IMR-90 (cell line): ENCODE measurements at regions not wholly inside any gene's neighbourhood (a gene's known extent, or its start where the extent isn't known, plus 50 kb on each side); places are given as distances from the start of the nearest gene placed in this dataset.

Source experiments
- ATAC-seq: fragments of 200-7000 bp; cut with Tn5 transposase; 2 replicates; pipeline ENCODE4 v1.9.1; 2020; ENCODE audit warnings: low read depth, mild to moderate bottlenecking, moderate library complexity
- BruUV-seq: library from RNA; stranded (reverse); fragments of 400-500 nt; replicated peaks from 2 replicates; lab custom pipeline; 2021; lab: Mats Ljungman, UMichigan
- CTCF ChIA-PET: fragments of 300-600 bp; formaldehyde crosslinking; extraction: SDS; loops from one replicate; lab custom pipeline; 2021; ENCODE audit warnings: antibody characterized with exemption; lab: Yijun Ruan, JAX
- POLR2A ChIA-PET: fragments of 300-600 bp; sonication (Branson Sonifier 250); formaldehyde crosslinking; loops from one replicate; lab custom pipeline; 2022; ENCODE audit warnings: antibody characterized with exemption; ENCODE audit not compliant: unreplicated experiment; lab: Charles Lee
- DNase-seq: peaks from one replicate; pipeline ENCODE4 v3.0.0; 2013
- H2AFZ ChIP-seq: replicated peaks from 2 replicates; pipeline ENCODE3; 2013; ENCODE audit warnings: low read length, mild to moderate bottlenecking; ENCODE audit not compliant: poor library complexity
- H2AK5ac ChIP-seq: 2 replicates; pipeline ENCODE4 v1.6.1; 2013; ENCODE audit warnings: low read depth, low read length, inconsistent platforms
- H2AK9ac ChIP-seq: replicated peaks from 2 replicates; pipeline ENCODE3; 2013; ENCODE audit warnings: mild to moderate bottlenecking, low read depth, low read length, moderate library complexity; ENCODE audit not compliant: poor library complexity
- H2BK120ac ChIP-seq: 2 replicates; pipeline ENCODE4 v1.6.1; 2013; ENCODE audit warnings: low read depth, low read length, inconsistent platforms
- H2BK15ac ChIP-seq: 3 replicates; pipeline ENCODE4 v1.6.1; 2013; ENCODE audit warnings: low read depth, low read length, inconsistent platforms
- H2BK20ac ChIP-seq: 2 replicates; pipeline ENCODE4 v1.6.1; 2013; ENCODE audit warnings: low read depth, mild to moderate bottlenecking, inconsistent platforms, low read length, moderate library complexity
- H2BK5ac ChIP-seq: 2 replicates; pipeline ENCODE4 v1.6.1; 2013; ENCODE audit warnings: mild to moderate bottlenecking, low read depth, low read length, inconsistent platforms; ENCODE audit not compliant: poor library complexity, severe bottlenecking
- H3K14ac ChIP-seq: replicated peaks from 2 replicates; pipeline ENCODE4 v1.6.1; 2013; ENCODE audit warnings: low read depth, low read length, inconsistent platforms
- H3K18ac ChIP-seq: 2 replicates; pipeline ENCODE4 v1.6.1; 2013; ENCODE audit warnings: low read depth, low read length, control low read depth
- H3K23ac ChIP-seq: 2 replicates; pipeline ENCODE4 v1.6.1; 2013; ENCODE audit warnings: low read depth, low read length, inconsistent platforms
- H3K27ac ChIP-seq: 2 replicates; pipeline ENCODE4 v1.5.1; 2013; ENCODE audit warnings: mild to moderate bottlenecking, control low read depth, low read length; ENCODE audit not compliant: insufficient read depth
- H3K27me3 ChIP-seq: 2 replicates; pipeline ENCODE4 v1.6.1; 2013; ENCODE audit warnings: low read length; ENCODE audit not compliant: control insufficient read depth, insufficient read depth
- H3K36me3 ChIP-seq: 2 replicates; pipeline ENCODE4 v1.6.1; 2013; ENCODE audit warnings: low read length, mixed read lengths; ENCODE audit not compliant: control insufficient read depth, insufficient read depth
- H3K4ac ChIP-seq: 2 replicates; pipeline ENCODE4 v1.6.1; 2013; ENCODE audit warnings: low read depth, low read length, inconsistent platforms
- H3K4me1 ChIP-seq: 2 replicates; pipeline ENCODE4 v1.6.1; 2013; ENCODE audit warnings: low read length, mixed read lengths; ENCODE audit not compliant: control insufficient read depth, insufficient read depth
- H3K4me2 ChIP-seq: 2 replicates; pipeline ENCODE4 v1.6.1; 2013; ENCODE audit warnings: low read depth, mild to moderate bottlenecking, control low read depth, low read length, moderate library complexity
- H3K4me3 ChIP-seq: 2 replicates; pipeline ENCODE4 v1.5.1; 2013; ENCODE audit warnings: low read depth, mild to moderate bottlenecking, control low read depth, low read length, moderate library complexity; ENCODE audit not compliant: insufficient read depth
- H3K56ac ChIP-seq: 2 replicates; pipeline ENCODE4 v1.6.1; 2013; ENCODE audit warnings: low read length, inconsistent platforms; ENCODE audit not compliant: insufficient read depth; ENCODE audit errors: extremely low read depth
- H3K79me1 ChIP-seq, 2 experiments: 2 replicates each; pipeline ENCODE4 v1.6.1; 2013; ENCODE audit warnings: low read length in 2 of 2, inconsistent platforms in 1 of 2, low read depth in 1 of 2
- H3K9ac ChIP-seq: 2 replicates; pipeline ENCODE4 v1.6.1; 2013; ENCODE audit warnings: low read depth, low read length, control low read depth
- H3K9me1 ChIP-seq: 2 replicates; pipeline ENCODE4 v1.6.1; 2013; ENCODE audit warnings: low read length, inconsistent platforms; ENCODE audit not compliant: insufficient read depth
- H3K9me3 ChIP-seq: 2 replicates; pipeline ENCODE4 v1.6.1; 2013; ENCODE audit warnings: low read length; ENCODE audit not compliant: control insufficient read depth, insufficient read depth
- H4K20me1 ChIP-seq: 2 replicates; pipeline ENCODE4 v1.6.1; 2013; ENCODE audit warnings: low read length, inconsistent platforms; ENCODE audit not compliant: insufficient read depth
- H4K5ac ChIP-seq: 2 replicates; pipeline ENCODE4 v1.6.1; 2013; ENCODE audit warnings: mild to moderate bottlenecking, low read depth, low read length, control low read depth
- H4K8ac ChIP-seq, 2 experiments: 2 replicates each; pipeline ENCODE4 v1.6.1; 2013; ENCODE audit warnings: low read depth in 2 of 2, low read length in 2 of 2, control low read depth in 1 of 2, inconsistent platforms in 1 of 2
- H4K91ac ChIP-seq: 2 replicates; pipeline ENCODE4 v1.6.1; 2013; ENCODE audit warnings: low read depth, low read length, inconsistent platforms; ENCODE audit not compliant: insufficient read depth
- BHLHE40 ChIP-seq: fragments of 150-350 bp; IDR thresholded peaks from 2 replicates; pipeline ENCODE4 v1.6.1; 2016; ENCODE audit warnings: mild to moderate bottlenecking, low read depth, low read length
- CEBPB ChIP-seq: IDR thresholded peaks from 2 replicates; pipeline ENCODE4 v1.6.1; 2012; ENCODE audit warnings: low read depth, low read length, improper control_type of control experiment
- CHD1 ChIP-seq: IDR thresholded peaks from 2 replicates; pipeline ENCODE4 v1.6.1; 2012; ENCODE audit warnings: low read depth, low read length, improper control_type of control experiment
- CTCF ChIP-seq: conservative IDR thresholded peaks from 2 replicates; pipeline ENCODE4 v1.5.1; 2012; ENCODE audit warnings: mild to moderate bottlenecking, low read depth, low read length, improper control_type of control experiment
- FOS ChIP-seq: fragments of 150-350 bp; IDR thresholded peaks from 2 replicates; pipeline ENCODE4 v1.6.1; 2016; ENCODE audit warnings: low read depth, low read length
- MAFK ChIP-seq: IDR thresholded peaks from 2 replicates; pipeline ENCODE4 v1.6.1; 2012; ENCODE audit warnings: low read depth, low read length, improper control_type of control experiment
- MAZ ChIP-seq: IDR thresholded peaks from 2 replicates; pipeline ENCODE4 v1.6.1; 2012; ENCODE audit warnings: low read depth, mild to moderate bottlenecking, low read length, improper control_type of control experiment, moderate library complexity, borderline replicate concordance
- MXI1 ChIP-seq: IDR thresholded peaks from 2 replicates; pipeline ENCODE4 v1.6.1; 2012; ENCODE audit warnings: low read depth, mild to moderate bottlenecking, low read length, moderate library complexity, borderline replicate concordance
- NFE2L2 ChIP-seq: fragments of 150-350 bp; IDR thresholded peaks from 2 replicates; pipeline ENCODE4 v1.6.1; 2016; ENCODE audit warnings: low read depth, mild to moderate bottlenecking, low read length
- POLR2A ChIP-seq: IDR thresholded peaks from 2 replicates; pipeline ENCODE4 v1.6.1; 2012; ENCODE audit warnings: mild to moderate bottlenecking, low read depth, low read length
- RAD21 ChIP-seq: IDR thresholded peaks from 2 replicates; pipeline ENCODE4 v1.6.1; 2012; ENCODE audit warnings: low read length, improper control_type of control experiment
- RCOR1 ChIP-seq: IDR thresholded peaks from 2 replicates; pipeline ENCODE4 v1.6.1; 2012; ENCODE audit warnings: mild to moderate bottlenecking, low read length, improper control_type of control experiment; ENCODE audit not compliant: insufficient replicate concordance
- RFX5 ChIP-seq: IDR thresholded peaks from 2 replicates; pipeline ENCODE4 v1.8.0; 2012; ENCODE audit warnings: low read depth, mild to moderate bottlenecking, low read length, moderate library complexity
- SMC3 ChIP-seq: fragments of 150-350 bp; IDR thresholded peaks from 2 replicates; pipeline ENCODE4 v1.6.1; 2016; ENCODE audit warnings: low read depth, mild to moderate bottlenecking, antibody characterized with exemption, low read length, moderate library complexity
- WGBS, 2 experiments: methylation state at CpG; one replicate each; pipeline versions ENCODE4 v1.1.5 to v1.1.7; 2013; ENCODE audit warnings: missing lambda C conversion rate in 2 of 2; ENCODE audit not compliant: insufficient read length in 1 of 2; ENCODE audit errors: extremely low coverage in 2 of 2; 5-methylcytosine and 5-hydroxymethylcytosine counted together
- dilution Hi-C: fragments of 300-500 bp; cut with HindIII; formaldehyde crosslinking; loops from one replicate; pipeline ENCODE4 v1.14.3; 2018; ENCODE audit warnings: low sequenced_read_pairs; ENCODE audit not compliant: unreplicated experiment
- in situ Hi-C: fragments of 300-500 bp; cut with MboI; formaldehyde crosslinking; loops from 3 replicates; pipeline ENCODE4 v1.14.3; 2019; ENCODE audit warnings: low sequenced_read_pairs, inconsistent platforms, mixed read lengths
- intact Hi-C: fragments of 100-400 bp; cut with micrococcal nuclease; formaldehyde crosslinking; loops from 2 replicates; pipeline ENCODE4 v1.10.0; 2022
- TF ChIP-seq, protein P1 (sequence below): fragments of 150-350 bp; IDR thresholded peaks from 2 replicates; pipeline ENCODE4 v1.6.1; 2017; ENCODE audit warnings: mild to moderate bottlenecking, antibody characterized with exemption, low read length, low read depth
- TF ChIP-seq, protein P2 (sequence below): fragments of 150-350 bp; IDR thresholded peaks from 2 replicates; pipeline ENCODE4 v1.6.1; 2016; ENCODE audit warnings: low read depth, mild to moderate bottlenecking, low read length, moderate library complexity, borderline replicate concordance

GRCh38 chr12:67794161-67794560 lies 145.6 kb downstream of the DYRK2 start:
- intact Hi-C loops: loop anchor here (5.0 kb wide), 1 partner anchor 97 kb away; no protein-coding TSS in a partner anchor
- no peak overlapping the region for H3K27ac ChIP-seq

More at GRCh38 chr12:67794161-67794560, 145.6 kb downstream of the DYRK2 start:
- Histone ChIP-seq H2AK5ac (no peak overlapping the region), H3K9me3 (no peaks in the 10 kb centered on the region), H3K4me2 (no peak overlapping the region), H3K9me1 (0 out of 2 replicates have a peak, but pooled peaks cover 2% of the 10 kb centered on the region), H3K27me3 (no peaks in the 10 kb centered on the region), H3K4ac (no peak overlapping the region), H3K9ac (no peak overlapping the region), H3K23ac (no peak overlapping the region; the same call in 1 of the 2 replicates), H3K79me1 (no peaks in the 10 kb centered on the region), H2BK20ac (no peak overlapping the region; the same call in 1 of the 2 replicates), H3K14ac (no peak overlapping the region), H3K4me1 (peaks cover 9% of the 10 kb centered on the region), H3K4me3 (no peak overlapping the region), H3K18ac (no peak overlapping the region), H4K91ac (no peak overlapping the region), H3K36me3 (no peaks in the 10 kb centered on the region), H4K8ac (no peak overlapping the region), H2BK5ac (no peak overlapping the region), H4K20me1 (no peaks in the 10 kb centered on the region), H3K56ac (no peak overlapping the region), H4K5ac (no peak overlapping the region), H2AFZ (no peak overlapping the region), H2AK9ac (no peak overlapping the region), H2BK120ac (no peak overlapping the region), H2BK15ac (no peak overlapping the region)
- BruUV-seq: no TSS peak
- TF ChIP-seq RAD21 (no peak), SMC3 (no peak), MAZ (no peak), CEBPB (no peak), FOS (no peak), BHLHE40 (no peak), CHD1 (no peak), RFX5 (no peak), CTCF (no peak), MXI1 (no peak), POLR2A (no peak), MAFK (no peak), RCOR1 (no peak), NFE2L2 (no peak)
- TF ChIP-seq, protein P1, sequence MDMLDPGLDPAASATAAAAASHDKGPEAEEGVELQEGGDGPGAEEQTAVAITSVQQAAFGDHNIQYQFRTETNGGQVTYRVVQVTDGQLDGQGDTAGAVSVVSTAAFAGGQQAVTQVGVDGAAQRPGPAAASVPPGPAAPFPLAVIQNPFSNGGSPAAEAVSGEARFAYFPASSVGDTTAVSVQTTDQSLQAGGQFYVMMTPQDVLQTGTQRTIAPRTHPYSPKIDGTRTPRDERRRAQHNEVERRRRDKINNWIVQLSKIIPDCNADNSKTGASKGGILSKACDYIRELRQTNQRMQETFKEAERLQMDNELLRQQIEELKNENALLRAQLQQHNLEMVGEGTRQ: no peak
- TF ChIP-seq, protein P2, sequence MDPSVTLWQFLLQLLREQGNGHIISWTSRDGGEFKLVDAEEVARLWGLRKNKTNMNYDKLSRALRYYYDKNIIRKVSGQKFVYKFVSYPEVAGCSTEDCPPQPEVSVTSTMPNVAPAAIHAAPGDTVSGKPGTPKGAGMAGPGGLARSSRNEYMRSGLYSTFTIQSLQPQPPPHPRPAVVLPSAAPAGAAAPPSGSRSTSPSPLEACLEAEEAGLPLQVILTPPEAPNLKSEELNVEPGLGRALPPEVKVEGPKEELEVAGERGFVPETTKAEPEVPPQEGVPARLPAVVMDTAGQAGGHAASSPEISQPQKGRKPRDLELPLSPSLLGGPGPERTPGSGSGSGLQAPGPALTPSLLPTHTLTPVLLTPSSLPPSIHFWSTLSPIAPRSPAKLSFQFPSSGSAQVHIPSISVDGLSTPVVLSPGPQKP: no peak
- in situ Hi-C loops (no loop called here), dilution Hi-C loops (no loop called here)
- DNase-seq: peak; percentile 84
- WGBS, 2 experiments: no CpG with 5 or more reads among the region's 2 CpGs
- peak; percentile 49 for ATAC-seq
- ChIA-PET POLR2A (no interaction called here), CTCF (interaction anchor here (0.7 to 1.0 kb wide), 2 partner anchors 9 to 224 kb away, joined by 3 read pairs; no protein-coding TSS in a partner anchor)
